GM18505 (cell line): ENCODE measurements at regions not wholly inside any gene's neighbourhood (a gene's known extent, or its start where the extent isn't known, plus 50 kb on each side); places are given as distances from the start of the nearest gene placed in this dataset.

Source experiments
- ATAC-seq: cut with Tn5 transposase; IDR thresholded peaks from one replicate; pipeline ENCODE4 v1.9.1; 2021; ENCODE audit not compliant: unreplicated experiment
- POLR2A ChIP-seq: IDR thresholded peaks from 4 replicates; pipeline ENCODE4 v1.6.1; 2011; ENCODE audit warnings: borderline replicate concordance; ENCODE audit not compliant: insufficient read depth, insufficient read length; ENCODE audit errors: extremely low read depth

DNA sequence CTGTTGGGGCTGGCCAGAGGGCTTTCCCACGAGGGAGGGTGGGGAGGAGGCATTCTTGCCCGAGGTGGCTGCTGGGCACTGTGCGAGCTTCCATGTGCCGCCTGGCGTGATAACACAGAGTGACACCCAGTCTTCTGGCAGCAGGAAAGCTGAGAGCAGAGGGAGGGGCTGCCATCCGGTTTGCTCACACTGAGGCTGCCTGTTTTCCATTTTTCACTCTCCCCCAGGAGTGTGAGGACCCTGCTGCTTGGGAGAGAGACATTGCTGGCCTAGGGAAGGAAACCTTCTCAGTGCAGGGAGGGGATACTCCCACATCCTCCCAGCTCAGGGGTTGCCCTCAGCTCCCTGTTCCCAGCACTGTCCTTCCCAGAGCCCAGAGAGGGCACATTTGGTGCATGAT is 73.1 kb downstream of the INHBB start:
- no peak for ATAC-seq
- TF ChIP-seq POLR2A: no peak

DNA sequence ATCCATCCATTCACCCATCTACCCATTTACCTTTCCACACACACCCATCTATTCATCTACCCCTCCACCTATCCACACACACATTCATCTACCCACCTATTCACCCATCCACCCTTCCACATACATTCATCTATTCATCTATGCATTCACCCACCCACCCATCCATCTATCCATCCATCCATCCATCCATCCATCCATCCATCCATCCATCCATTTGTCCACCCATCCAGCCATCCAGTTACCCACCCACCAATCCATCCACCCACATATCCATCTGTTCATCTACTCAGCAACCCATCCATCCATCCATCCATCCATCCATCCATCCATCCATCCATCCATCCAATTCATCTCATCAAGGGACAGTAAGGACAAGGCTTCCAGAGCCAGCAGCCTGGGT is 74.0 kb downstream of the INHBB start:
- ATAC-seq: no peak
- no peak for TF ChIP-seq POLR2A

DNA sequence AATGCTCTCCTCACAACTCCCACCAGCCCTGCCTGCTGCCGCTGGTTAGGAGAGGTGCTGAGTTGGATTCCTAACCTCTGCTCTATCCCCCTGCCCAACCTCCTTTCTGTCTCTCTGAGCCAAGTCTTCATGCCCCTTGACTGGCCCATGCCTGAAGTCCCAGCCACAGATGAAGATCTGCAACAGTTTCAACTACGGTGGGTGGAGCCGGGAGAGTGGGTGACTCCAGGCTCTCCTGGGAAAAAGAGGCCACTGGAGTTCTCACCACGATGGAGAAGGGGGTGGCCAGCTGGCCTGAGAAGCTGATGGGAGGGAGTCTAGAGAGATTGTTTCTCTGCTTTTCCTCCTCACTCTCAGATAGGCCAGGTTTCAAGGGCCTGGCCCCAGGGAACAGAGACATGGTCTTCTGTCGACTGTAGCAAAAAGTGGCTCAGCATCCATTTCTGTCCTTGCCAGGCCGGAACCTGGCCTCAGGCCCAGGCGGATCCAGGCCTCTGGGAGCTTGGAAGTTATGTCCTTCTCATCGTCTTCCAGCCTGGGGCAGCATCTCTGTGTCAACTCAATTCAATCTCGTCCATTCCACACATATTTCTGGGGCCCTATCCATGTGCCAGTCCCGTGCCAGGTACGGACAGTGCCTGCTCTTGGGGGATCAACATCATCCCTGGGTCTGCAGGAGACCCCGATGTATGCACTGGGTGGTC is 75.3 kb downstream of the INHBB start:
- no peak for TF ChIP-seq POLR2A
- ATAC-seq: no peak

DNA sequence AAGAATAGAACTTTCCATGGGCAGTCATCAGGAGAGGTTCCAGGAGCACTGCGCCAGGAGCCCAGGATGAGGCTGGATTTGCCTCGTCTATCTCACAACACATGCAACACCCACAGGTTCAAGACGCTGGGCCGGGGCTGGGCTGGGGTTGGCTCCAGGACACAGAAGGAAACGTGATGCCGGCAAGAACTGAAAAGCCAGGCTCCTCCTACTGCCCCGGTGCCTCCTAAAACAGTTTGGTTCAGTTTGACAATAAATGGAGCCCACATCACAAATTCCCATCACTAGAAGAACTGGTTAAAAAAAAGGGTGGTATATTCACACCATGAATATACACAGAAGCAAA is 75.9 kb downstream of the INHBB start:
- TF ChIP-seq POLR2A: no peak
- no peak for ATAC-seq

DNA sequence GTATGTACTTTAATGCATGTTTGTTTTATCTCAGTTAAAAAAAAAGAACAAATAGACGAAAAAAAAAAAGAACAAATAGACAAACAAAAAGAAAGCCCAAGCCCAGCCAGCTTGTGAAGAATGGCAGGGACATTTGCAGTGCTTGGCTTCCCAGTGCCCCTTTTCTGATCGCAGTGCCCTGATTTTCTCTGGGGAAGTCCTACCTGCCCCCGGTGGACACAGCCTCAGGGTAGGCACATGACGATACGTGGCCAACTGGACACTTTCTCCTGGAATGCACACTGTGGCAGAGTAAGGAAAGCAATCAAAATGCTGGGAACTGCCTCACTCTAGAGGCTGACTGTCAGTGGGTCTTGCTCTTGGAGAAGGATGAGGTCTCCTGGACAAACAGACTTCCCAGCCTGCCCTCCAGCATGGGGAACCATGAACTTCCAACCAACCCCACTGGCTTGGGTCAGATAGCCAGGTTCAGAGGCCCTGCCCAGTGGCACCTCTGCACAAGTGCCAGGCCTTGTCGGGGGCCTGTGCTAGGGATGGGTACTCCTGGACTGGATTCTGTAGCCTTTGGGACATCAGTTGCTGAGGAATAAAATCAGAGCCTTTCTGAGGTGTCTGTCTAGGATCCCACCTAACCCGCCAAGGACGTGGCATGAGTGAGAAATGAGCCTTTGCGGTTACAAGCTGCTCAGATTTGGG is 76.7 kb downstream of the INHBB start:
- no peak for TF ChIP-seq POLR2A

DNA sequence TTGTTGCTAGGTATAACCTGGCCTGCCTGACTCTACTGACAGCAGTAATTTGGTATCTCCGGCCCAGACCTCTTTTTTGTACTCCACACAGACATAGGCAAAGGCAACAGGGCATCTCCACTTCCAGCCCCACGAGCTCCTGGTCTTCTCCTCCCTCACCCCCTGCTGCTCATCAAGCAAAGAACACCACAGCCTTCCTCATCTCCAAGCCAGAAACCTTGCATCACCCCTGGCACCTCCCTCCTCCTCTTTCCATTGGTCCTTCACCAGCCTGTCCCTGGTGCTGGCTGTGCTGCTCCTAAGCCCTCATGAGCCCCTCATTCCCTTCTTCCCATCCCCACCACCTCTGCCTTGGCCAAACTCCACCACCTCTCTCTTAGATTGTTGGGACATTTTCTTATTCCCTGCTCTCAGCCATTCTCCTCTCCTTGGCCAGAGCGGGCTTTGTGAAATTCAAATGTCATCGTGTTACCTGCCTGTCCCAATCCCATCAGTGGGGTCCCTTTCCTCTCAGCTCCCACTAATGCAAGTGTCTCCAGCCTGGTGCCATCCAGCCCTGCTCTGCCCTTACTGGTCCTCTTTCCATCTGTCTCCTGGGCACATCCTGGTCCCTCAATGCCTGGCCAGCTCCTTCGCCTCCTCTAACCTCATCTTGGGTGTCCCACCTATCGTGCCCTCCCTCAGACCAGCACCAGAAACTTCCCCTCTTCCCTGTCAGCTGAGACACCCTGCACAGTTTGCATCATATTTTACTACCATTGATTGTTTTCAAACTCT is 77.4 kb downstream of the INHBB start:
- no peak for TF ChIP-seq POLR2A
- ATAC-seq: no peak

More for the DNA sequence above, 76.7 kb downstream of the INHBB start:
- no peak for ATAC-seq

DNA sequence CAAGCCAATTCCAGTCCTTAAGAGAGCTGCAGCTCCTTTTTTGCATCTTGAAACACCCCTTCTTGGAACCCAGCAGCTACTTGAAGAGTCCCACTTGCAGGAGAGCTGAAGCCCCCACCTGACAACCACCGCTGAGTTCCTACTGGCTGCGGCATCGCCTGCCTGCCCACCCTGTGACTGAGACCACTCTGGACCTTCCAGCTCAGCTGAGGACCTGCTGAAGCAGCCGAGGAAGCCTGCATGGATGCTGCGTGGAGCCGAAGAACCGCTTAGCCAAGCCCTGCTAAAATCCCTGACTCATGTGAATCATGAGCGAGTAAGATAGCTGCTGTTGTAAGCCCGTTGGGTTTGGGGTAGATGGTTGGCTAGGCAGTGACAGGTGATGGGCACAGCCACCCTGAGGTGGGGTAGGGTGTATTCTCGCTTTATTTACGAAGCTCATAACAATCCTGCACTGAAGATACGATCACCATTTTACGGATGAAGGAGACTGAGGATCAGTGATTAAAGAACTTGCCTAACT is 78.4 kb downstream of the INHBB start:
- no peak for ATAC-seq
- no peak for TF ChIP-seq POLR2A

DNA sequence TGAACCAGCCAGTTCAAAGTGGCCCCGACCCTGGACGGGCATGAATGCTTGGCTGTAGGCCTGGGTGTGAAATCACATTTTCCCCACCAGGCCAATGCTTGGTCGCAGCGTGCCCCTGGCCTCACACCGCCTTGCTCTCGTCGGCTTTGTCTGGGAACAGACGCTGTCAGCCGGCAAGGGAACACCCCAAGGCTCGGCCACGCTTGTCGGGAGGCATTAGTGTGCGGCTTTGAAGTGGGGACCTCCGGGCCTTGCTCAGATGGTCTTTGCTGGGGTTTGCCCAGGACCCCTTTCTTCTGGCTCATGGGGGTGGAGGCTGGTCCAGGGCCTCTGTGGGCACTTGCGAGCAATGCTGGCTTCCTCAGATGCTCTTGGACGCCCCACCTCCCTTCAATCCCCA is 79.1 kb downstream of the INHBB start:
- no peak for TF ChIP-seq POLR2A
- ATAC-seq: no peak

DNA sequence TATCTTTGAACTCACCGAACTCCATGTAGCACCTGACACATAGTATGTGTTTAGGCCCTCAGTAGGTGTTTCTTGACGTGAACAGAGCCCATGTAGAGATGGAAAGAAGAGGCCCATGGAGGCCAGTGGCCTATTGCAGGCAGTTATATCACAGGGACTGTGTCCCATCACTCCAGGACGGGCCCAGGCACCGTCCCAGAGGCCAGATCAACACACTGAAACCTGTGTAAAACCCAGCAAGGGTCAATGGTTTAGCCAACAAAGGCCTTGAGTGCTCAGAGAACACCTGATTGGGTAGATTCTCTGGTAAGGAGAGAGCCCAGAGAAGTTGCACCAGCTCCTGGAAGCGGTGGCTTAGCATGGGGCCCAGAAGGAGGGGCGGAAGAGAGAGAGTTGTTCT is 82.8 kb downstream of the INHBB start:
- no peak for ATAC-seq
- TF ChIP-seq POLR2A: no peak

DNA sequence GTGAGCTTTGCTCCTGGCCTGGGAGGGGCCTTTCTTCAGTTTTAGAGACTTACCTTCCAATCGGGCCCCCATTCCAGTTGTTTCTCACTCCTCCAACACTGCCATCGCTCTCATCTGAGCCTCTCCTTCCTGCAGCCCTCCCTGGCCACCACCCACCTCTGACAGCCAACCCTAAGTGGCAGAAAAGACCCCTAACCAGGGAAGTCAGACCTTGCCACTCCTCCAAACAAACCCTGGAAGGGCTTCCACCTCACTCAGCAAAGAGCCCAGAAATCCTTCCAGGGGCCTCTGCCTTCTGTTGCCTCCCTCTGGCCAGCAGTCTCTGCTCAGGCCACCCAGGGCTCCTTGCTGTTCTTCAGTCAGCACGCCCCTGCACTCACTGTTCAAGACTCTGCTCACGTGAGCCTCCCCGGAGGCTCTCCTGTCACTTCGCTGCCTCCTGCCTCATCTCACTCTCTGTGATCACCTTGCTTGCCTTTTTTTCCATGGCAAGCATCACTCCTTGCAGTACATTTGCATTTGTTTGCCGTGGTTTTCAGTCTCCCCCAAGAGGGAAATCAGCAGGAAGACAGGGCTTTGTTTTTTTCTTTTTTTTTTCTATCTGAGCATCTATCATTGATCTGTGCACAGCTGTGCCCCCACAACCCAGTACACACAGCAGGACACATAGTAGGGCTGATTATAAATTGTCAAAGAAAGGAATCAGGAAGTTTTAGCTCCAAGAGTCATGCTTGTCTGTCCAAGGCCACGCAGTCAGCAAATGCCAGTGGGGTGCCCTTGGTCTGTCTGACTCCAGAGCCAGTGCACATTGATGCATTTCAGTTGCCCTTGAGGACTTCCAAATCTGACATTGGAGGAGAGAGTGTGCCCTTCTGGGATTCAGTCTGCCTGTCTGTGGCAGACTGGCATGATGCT is 83.9 kb downstream of the INHBB start:
- TF ChIP-seq POLR2A: no peak
- ATAC-seq: no peak

DNA sequence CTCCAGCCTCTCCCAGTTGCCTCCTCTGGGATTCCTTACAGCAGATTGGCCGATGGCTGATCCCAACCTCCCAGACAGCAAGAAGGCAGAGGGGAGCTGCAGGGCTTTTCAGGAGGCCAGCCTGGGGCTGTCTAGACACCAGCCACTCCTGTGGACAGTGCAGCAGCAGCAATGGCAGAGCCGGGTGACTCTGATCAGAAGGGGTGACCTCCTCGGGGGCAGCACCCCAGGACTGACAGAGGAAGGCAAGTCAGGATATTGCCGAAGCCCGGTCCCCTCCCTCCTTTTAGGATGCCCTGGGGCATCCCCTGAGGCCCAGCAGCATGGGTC is 84.5 kb downstream of the INHBB start:
- no peak for TF ChIP-seq POLR2A
- ATAC-seq: no peak

DNA sequence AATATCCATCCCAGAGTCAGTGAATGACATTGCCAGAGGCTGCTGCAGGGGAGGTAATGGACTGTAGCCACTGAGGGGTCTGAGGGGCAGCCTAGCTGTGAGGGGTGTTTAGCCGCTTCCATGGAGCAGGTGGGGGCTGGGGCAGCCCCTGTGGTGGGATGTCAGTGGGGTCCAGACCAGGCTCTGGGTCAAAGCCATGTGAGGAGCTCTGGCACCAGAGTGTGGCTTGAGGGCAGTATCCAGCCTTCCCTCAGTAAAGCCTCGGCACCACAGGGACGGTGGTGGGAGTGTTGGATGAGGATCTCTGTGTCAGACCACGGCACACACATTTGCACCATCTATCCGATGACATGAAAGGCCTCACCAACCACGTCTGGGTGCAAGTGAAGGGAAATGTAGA is 85.0 kb downstream of the INHBB start:
- no peak for ATAC-seq
- TF ChIP-seq POLR2A: no peak

DNA sequence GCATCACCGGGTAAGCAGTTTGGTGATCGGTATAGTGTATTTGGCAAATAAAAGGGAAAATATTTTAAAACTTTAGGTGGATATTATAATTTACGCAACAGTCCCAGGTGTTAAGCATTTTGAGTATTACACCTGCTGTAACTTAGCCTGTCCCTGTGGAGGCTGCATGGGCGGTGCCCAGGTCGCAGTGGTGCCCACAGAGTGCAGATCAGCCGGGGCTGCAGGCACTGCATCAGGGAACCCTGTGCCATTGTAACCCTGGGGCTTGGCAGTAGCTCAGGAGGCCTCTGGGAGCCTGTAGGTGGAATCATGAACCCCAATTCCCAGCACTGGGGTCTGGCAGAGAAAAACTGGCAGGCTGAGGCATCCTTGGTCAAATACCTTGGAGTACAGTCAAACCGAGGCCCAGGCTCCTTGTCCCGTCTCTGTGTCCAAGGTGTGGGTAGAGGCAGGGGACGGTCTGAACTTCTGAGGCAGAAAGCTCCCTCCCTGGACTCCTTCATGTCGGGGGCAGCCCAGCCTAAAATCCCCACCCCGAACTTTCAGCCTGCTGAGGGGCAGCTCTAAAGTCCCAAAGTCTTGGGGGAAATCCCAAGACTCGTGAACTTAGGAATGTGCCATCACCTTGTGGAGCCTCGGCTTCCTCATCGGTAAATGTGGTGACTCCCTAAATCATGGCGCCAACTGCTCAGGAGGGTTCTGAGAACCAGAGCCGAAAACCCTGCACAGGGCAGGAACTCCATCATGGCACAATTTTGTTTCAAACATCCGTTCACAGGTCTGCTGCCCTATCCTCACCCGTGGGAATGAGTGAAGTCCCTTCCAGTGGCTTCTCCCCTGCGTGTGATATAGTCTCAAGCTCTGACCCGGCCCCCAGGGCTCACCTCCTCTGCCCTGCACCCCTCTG is 85.7 kb downstream of the INHBB start:
- TF ChIP-seq POLR2A: no peak
- ATAC-seq: no peak
